H1 (cell line): ENCODE measurements at regions not wholly inside any gene's neighbourhood (a gene's known extent, or its start where the extent isn't known, plus 50 kb on each side); places are given as distances from the start of the nearest gene placed in this dataset.

Experiments used
- CTCF ChIA-PET: fragments of 300-600 bp; sonication (Branson Sonifier 250); formaldehyde crosslinking; loops from one replicate; lab custom pipeline; 2021; ENCODE audit not compliant: partially characterized antibody; lab: Charles Lee
- POLR2A ChIA-PET: fragments of 300-600 bp; sonication (Branson Sonifier 250); formaldehyde crosslinking; loops from one replicate; lab custom pipeline; 2021; ENCODE audit warnings: inconsistent platforms; ENCODE audit not compliant: partially characterized antibody; lab: Charles Lee
- DNase-seq, 2 experiments: peaks; one replicate each; pipeline versions ENCODE4 v3.0.0 to v3.0.0-alpha.2; 2010 to 2022; ENCODE audit warnings: low spot score in 2 of 2, low read depth in 1 of 2, mixed read lengths in 1 of 2
- FAIRE-seq: peaks from 2 replicates; lab custom pipeline; 2011; peaks lifted over from hg19 to GRCh38; lab: Jason Lieb, UNC
- H2AFZ ChIP-seq: 2 replicates; pipeline ENCODE4 v1.8.1; 2012; ENCODE audit warnings: low read length, inconsistent platforms
- H2AK5ac ChIP-seq: 2 replicates; pipeline ENCODE4 v1.6.1; 2013; ENCODE audit warnings: low read depth, low read length
- H2BK120ac ChIP-seq: replicated peaks from 2 replicates; pipeline ENCODE3; 2013; ENCODE audit warnings: low read depth, low read length, inconsistent platforms
- H2BK12ac ChIP-seq: 2 replicates; pipeline ENCODE4 v1.6.1; 2013; ENCODE audit warnings: low read depth, low read length
- H2BK15ac ChIP-seq: 2 replicates; pipeline ENCODE4 v1.6.1; 2013; ENCODE audit warnings: low read length
- H2BK20ac ChIP-seq: 2 replicates; pipeline ENCODE4 v1.6.1; 2013; ENCODE audit warnings: low read length
- H2BK5ac ChIP-seq: 2 replicates; pipeline ENCODE4 v1.6.1; 2013; ENCODE audit warnings: low read depth, low read length
- H3K14ac ChIP-seq: 2 replicates; pipeline ENCODE4 v1.6.1; 2013; ENCODE audit warnings: inconsistent platforms; ENCODE audit not compliant: insufficient read length
- H3K18ac ChIP-seq: 2 replicates; pipeline ENCODE4 v1.6.1; 2013; ENCODE audit warnings: low read length; ENCODE audit errors: extremely low read depth
- H3K23ac ChIP-seq: 2 replicates; pipeline ENCODE4 v1.6.1; 2013; ENCODE audit warnings: inconsistent platforms; ENCODE audit not compliant: insufficient read length
- H3K23me2 ChIP-seq: 2 replicates; pipeline ENCODE4 v1.6.1; 2013; ENCODE audit warnings: low read depth, low read length
- H3K27ac ChIP-seq: 2 replicates; pipeline ENCODE4 v1.6.1; 2011; ENCODE audit warnings: low read depth, low read length, inconsistent platforms
- H3K27me3 ChIP-seq, 4 experiments: replicated peaks in 1 of 4; 1 replicate in 1 of 4; 2 replicates in 3 of 4; pipeline versions ENCODE4 v1.6.1 to v1.8.1; 2011 to 2013; ENCODE audit warnings: low read length in 3 of 4, mild to moderate bottlenecking in 3 of 4, inconsistent platforms in 2 of 4, mixed read lengths in 2 of 4, moderate library complexity in 1 of 4; ENCODE audit not compliant: control insufficient read depth in 3 of 4, insufficient read depth in 3 of 4; ENCODE audit errors: extremely low read depth in 1 of 4
- H3K36me3 ChIP-seq, 4 experiments: 2 replicates each; pipeline versions ENCODE4 v1.6.1 to v1.8.1; 2011 to 2013; ENCODE audit warnings: mild to moderate bottlenecking in 4 of 4, low read length in 3 of 4, moderate library complexity in 2 of 4, control low read depth in 1 of 4, inconsistent platforms in 1 of 4; ENCODE audit not compliant: insufficient read depth in 4 of 4, control insufficient read depth in 2 of 4
- H3K4ac ChIP-seq: replicated peaks from 2 replicates; pipeline ENCODE3; 2013; ENCODE audit warnings: low read length, low read depth, mixed read lengths, inconsistent platforms; ENCODE audit not compliant: insufficient read length
- H3K4me1 ChIP-seq, 4 experiments: replicated peaks in 1 of 4; 1 replicate in 1 of 4; 2 replicates in 3 of 4; pipeline versions ENCODE4 v1.6.1 to v1.8.1; 2011 to 2013; ENCODE audit warnings: low read length in 3 of 4, inconsistent platforms in 2 of 4, mixed read lengths in 1 of 4; ENCODE audit not compliant: insufficient read depth in 4 of 4, control insufficient read depth in 3 of 4
- H3K4me2 ChIP-seq, 2 experiments: 2 replicates each; pipeline versions ENCODE4 v1.6.1 to v1.8.1; 2011 to 2013; ENCODE audit warnings: low read depth in 2 of 2, low read length in 2 of 2, control low read depth in 1 of 2, inconsistent platforms in 1 of 2, mild to moderate bottlenecking in 1 of 2; ENCODE audit not compliant: insufficient read depth in 1 of 2
- H3K4me3 ChIP-seq, 4 experiments: fragments of 200-600, 300-600 bp in 1 of 4; sonication (generic), shearing (Covaris generic), sonication (Bioruptor Twin) in 1 of 4; 2 replicates each; pipeline versions ENCODE4 v1.5.1 to v1.8.1; 2011 to 2016; ENCODE audit warnings: low read length in 4 of 4, low read depth in 3 of 4, control low read depth in 2 of 4, inconsistent platforms in 2 of 4, mild to moderate bottlenecking in 2 of 4, mixed read lengths in 1 of 4, moderate library complexity in 1 of 4; ENCODE audit not compliant: insufficient read depth in 2 of 4; ENCODE audit errors: extremely low read depth in 1 of 4
- H3K56ac ChIP-seq: replicated peaks from 2 replicates; pipeline ENCODE3; 2013; ENCODE audit warnings: low read depth, mild to moderate bottlenecking, mixed read lengths, low read length, inconsistent platforms; ENCODE audit not compliant: insufficient read length
- H3K79me1 ChIP-seq: 2 replicates; pipeline ENCODE4 v1.6.1; 2013; ENCODE audit warnings: low read depth, low read length, control low read depth
- H3K79me2 ChIP-seq, 2 experiments: 2 replicates each; pipeline versions ENCODE4 v1.6.1 to v1.8.1; 2012 to 2013; ENCODE audit warnings: low read length in 2 of 2, mild to moderate bottlenecking in 2 of 2, inconsistent platforms in 1 of 2; ENCODE audit not compliant: insufficient read depth in 2 of 2, control insufficient read depth in 1 of 2
- H3K9ac ChIP-seq, 4 experiments: replicated peaks in 1 of 4; 1 replicate in 1 of 4; 2 replicates in 3 of 4; pipeline versions ENCODE4 v1.6.1 to v1.8.1; 2011 to 2013; ENCODE audit warnings: low read depth in 3 of 4, low read length in 3 of 4, control low read depth in 2 of 4, mild to moderate bottlenecking in 2 of 4, moderate library complexity in 2 of 4, inconsistent platforms in 1 of 4; ENCODE audit errors: extremely low read depth in 1 of 4
- H3K9me3 ChIP-seq, 2 experiments: 2 replicates each; pipeline versions ENCODE4 v1.6.1 to v1.8.1; 2012 to 2013; ENCODE audit warnings: mild to moderate bottlenecking in 2 of 2, moderate library complexity in 2 of 2, control low read depth in 1 of 2, inconsistent platforms in 1 of 2, low read depth in 1 of 2, low read length in 1 of 2, mixed read lengths in 1 of 2; ENCODE audit not compliant: insufficient read depth in 2 of 2
- H4K20me1 ChIP-seq, 2 experiments: replicated peaks in 1 of 2; 2 replicates each; pipeline versions ENCODE3 to v1.8.1; 2011 to 2013; ENCODE audit warnings: inconsistent platforms in 2 of 2, low read length in 2 of 2, mild to moderate bottlenecking in 1 of 2; ENCODE audit not compliant: insufficient read depth in 2 of 2, control insufficient read depth in 1 of 2
- H4K5ac ChIP-seq: 2 replicates; pipeline ENCODE4 v1.6.1; 2013; ENCODE audit warnings: low read length, low read depth, mixed read lengths, inconsistent platforms; ENCODE audit not compliant: insufficient read length
- H4K8ac ChIP-seq: 2 replicates; pipeline ENCODE4 v1.8.0; 2013; ENCODE audit warnings: mild to moderate bottlenecking, moderate library complexity, low read length, inconsistent platforms; ENCODE audit not compliant: insufficient read depth; ENCODE audit errors: extremely low read depth
- H4K91ac ChIP-seq: replicated peaks from 2 replicates; pipeline ENCODE3; 2013; ENCODE audit warnings: low read length, mixed read lengths, inconsistent platforms; ENCODE audit not compliant: insufficient read length
- BACH1 ChIP-seq: IDR thresholded peaks from 2 replicates; pipeline ENCODE4 v1.6.1; 2012; ENCODE audit warnings: low read length, improper control_type of control experiment
- EP300 ChIP-seq, 2 experiments: IDR thresholded peaks; 1 replicate in 1 of 2; 2 replicates in 1 of 2; pipeline ENCODE4 v1.6.1; 2011 to 2012; ENCODE audit warnings: low read depth in 2 of 2, low read length in 2 of 2, mild to moderate bottlenecking in 2 of 2, borderline replicate concordance in 1 of 2, inconsistent platforms in 1 of 2, moderate library complexity in 1 of 2
- EZH2 ChIP-seq: fragments of 200-600 bp; sonication (generic); IDR thresholded peaks from 2 replicates; pipeline ENCODE4 v1.7.1; 2012; ENCODE audit warnings: low read depth, mild to moderate bottlenecking, moderate library complexity, low read length, inconsistent platforms; ENCODE audit not compliant: severe bottlenecking
- FOSL1 ChIP-seq: IDR thresholded peaks from 2 replicates; pipeline ENCODE4 v1.6.1; 2011; ENCODE audit warnings: mild to moderate bottlenecking, low read depth, low read length, moderate library complexity; ENCODE audit not compliant: insufficient read depth
- JUN ChIP-seq: IDR thresholded peaks from 2 replicates; pipeline ENCODE4 v1.6.1; 2011; ENCODE audit warnings: low read depth, mild to moderate bottlenecking, improper control_type of control experiment, low read length
- MAX ChIP-seq: IDR thresholded peaks from 2 replicates; pipeline ENCODE4 v1.6.1; 2012; ENCODE audit warnings: inconsistent platforms
- NRF1 ChIP-seq: IDR thresholded peaks from 2 replicates; pipeline ENCODE4 v1.6.1; 2011; ENCODE audit warnings: mild to moderate bottlenecking, low read depth, low read length, improper control_type of control experiment
- RXRA ChIP-seq: IDR thresholded peaks from 2 replicates; pipeline ENCODE4 v1.6.1; 2011; ENCODE audit warnings: low read depth, mild to moderate bottlenecking, low read length, moderate library complexity; ENCODE audit not compliant: insufficient read depth
- SUZ12 ChIP-seq: fragments of 200-600 bp; sonication (generic); IDR thresholded peaks from 2 replicates; pipeline ENCODE4 v1.6.1; 2012; ENCODE audit warnings: mild to moderate bottlenecking, inconsistent platforms, low read length, moderate library complexity, mixed read lengths
- YY1 ChIP-seq: IDR thresholded peaks from 2 replicates; pipeline ENCODE4 v1.6.1; 2011; ENCODE audit warnings: low read depth, mild to moderate bottlenecking, low read length
- TF ChIP-seq, protein P1 (sequence below): IDR thresholded peaks from 2 replicates; pipeline ENCODE4 v1.6.1; 2012; ENCODE audit warnings: low read length, inconsistent platforms
- TF ChIP-seq, protein P2 (sequence below): IDR thresholded peaks from 2 replicates; pipeline ENCODE4 v1.6.1; 2011; ENCODE audit warnings: low read length, improper control_type of control experiment

- no peak overlapping the region for H4K91ac ChIP-seq
- no peaks in the 10 kb centered on the region for H3K36me3 ChIP-seq
- H3K27me3 ChIP-seq: no peaks in the 10 kb centered on the region
- no peak overlapping the region for H2BK15ac ChIP-seq
- no peak overlapping the region for H2AK5ac ChIP-seq
- H3K27ac ChIP-seq: no peak overlapping the region
- no peaks in the 10 kb centered on the region for H3K79me1 ChIP-seq
- no peak overlapping the region for H2AFZ ChIP-seq
- no peak overlapping the region for H3K56ac ChIP-seq
- no peak overlapping the region for H3K14ac ChIP-seq
- H2BK5ac ChIP-seq: no peak overlapping the region
- H4K5ac ChIP-seq: no peak overlapping the region
- FAIRE-seq: no peak
- no peaks in the 10 kb centered on the region for H4K20me1 ChIP-seq
- POLR2A ChIA-PET: no interaction called here
- H3K4me2 ChIP-seq: no peak overlapping the region
- H4K8ac ChIP-seq: no peak overlapping the region
- CTCF ChIA-PET: interaction anchor here (1.2 to 1.7 kb wide), 3 partner anchors 26 to 53 kb away, joined by 3 to 5 read pairs (median 3); no protein-coding TSS in a partner anchor
- no peak overlapping the region for H3K23ac ChIP-seq
- no peak overlapping the region for H2BK120ac ChIP-seq
- no peak overlapping the region for H2BK20ac ChIP-seq
- H3K23me2 ChIP-seq: no peaks in the 10 kb centered on the region; the same call in 1 of the 2 replicates
- H3K9ac ChIP-seq: no peak overlapping the region
- no peaks in the 10 kb centered on the region for H3K79me2 ChIP-seq
- no peak for DNase-seq
- no peaks in the 10 kb centered on the region for H3K9me3 ChIP-seq
- H3K4ac ChIP-seq: no peak overlapping the region
- H3K4me3 ChIP-seq: no peak overlapping the region
- no peak overlapping the region for H3K18ac ChIP-seq
- H3K4me1 ChIP-seq: no peaks in the 10 kb centered on the region; a peak in 1 of 7 replicates
- no peak overlapping the region for H2BK12ac ChIP-seq
- TF ChIP-seq RXRA (no peak), SUZ12 (no peak), YY1 (no peak), BACH1 (no peak), NRF1 (no peak), FOSL1 (no peak), EZH2 (no peak), MAX (no peak), EP300 (IDR thresholded peaks at IDR 0.05; ENCODE audit: borderline replicate concordance in 1 of 2, low read depth in 2 of 2, low read length in 2 of 2) (no peak), JUN (no peak)
- TF ChIP-seq, protein P1, sequence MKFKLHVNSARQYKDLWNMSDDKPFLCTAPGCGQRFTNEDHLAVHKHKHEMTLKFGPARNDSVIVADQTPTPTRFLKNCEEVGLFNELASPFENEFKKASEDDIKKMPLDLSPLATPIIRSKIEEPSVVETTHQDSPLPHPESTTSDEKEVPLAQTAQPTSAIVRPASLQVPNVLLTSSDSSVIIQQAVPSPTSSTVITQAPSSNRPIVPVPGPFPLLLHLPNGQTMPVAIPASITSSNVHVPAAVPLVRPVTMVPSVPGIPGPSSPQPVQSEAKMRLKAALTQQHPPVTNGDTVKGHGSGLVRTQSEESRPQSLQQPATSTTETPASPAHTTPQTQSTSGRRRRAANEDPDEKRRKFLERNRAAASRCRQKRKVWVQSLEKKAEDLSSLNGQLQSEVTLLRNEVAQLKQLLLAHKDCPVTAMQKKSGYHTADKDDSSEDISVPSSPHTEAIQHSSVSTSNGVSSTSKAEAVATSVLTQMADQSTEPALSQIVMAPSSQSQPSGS: no peak
- TF ChIP-seq, protein P2, sequence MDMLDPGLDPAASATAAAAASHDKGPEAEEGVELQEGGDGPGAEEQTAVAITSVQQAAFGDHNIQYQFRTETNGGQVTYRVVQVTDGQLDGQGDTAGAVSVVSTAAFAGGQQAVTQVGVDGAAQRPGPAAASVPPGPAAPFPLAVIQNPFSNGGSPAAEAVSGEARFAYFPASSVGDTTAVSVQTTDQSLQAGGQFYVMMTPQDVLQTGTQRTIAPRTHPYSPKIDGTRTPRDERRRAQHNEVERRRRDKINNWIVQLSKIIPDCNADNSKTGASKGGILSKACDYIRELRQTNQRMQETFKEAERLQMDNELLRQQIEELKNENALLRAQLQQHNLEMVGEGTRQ: no peak
Measured at GRCh38 chr14:25464772-25465171, 414.8 kb upstream of the STXBP6 start.
